ENCODE measurements at regions not wholly inside any gene's neighbourhood (a gene's known extent, or its start where the extent isn't known, plus 50 kb on each side); places are given as distances from the start of the nearest gene placed in this dataset.

DNA sequence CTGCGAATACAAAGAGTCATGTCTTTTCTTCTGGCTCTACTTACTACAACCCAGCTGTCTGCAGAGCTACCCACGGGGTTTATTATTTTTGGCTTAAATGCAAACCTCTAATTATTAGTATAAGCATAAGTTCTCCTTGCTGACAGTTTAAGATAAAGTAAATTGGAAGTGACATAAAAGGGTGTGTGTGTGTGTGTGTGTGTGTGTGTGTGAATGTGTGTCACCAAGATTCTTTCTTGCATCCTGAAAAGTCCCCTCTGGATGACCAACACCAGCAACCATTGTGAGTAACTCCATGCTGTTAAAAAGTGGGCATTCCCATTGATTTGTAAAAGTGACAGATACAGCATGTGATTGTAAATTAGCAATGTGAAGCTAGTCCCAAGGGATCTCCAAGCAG, 803.8 kb upstream of the ZNF608 start:
- H3K27ac ChIP-seq = no peak overlapping the region
- no peaks in the 10 kb centered on the region for H3K9me3 ChIP-seq
- ChIA-PET POLR2A (no interaction called here), CTCF (interaction anchor here (1.4 kb wide), 1 partner anchor 14 kb away, joined by 3 read pairs; no protein-coding TSS in a partner anchor)
- no peak overlapping the region for H3K4me2 ChIP-seq
- 15% methylated on average over 2 of the region's 2 CpGs for WGBS (ENCODE audit: missing lambda C conversion rate)
- TF ChIP-seq MAFK (IDR thresholded peaks at IDR 0.05; ENCODE audit: partially characterized antibody) (no peak), MAZ (IDR thresholded peaks at IDR 0.05; ENCODE audit: borderline replicate concordance, low read depth, low read length) (no peak), RNF2 (IDR thresholded peaks at IDR 0.05; ENCODE audit: borderline replicate concordance, low read depth) (no peak), TP53 (CRISPR knock-in tag; IDR thresholded peaks at IDR 0.05) (no peak), TFCP2L1 (CRISPR knock-in tag; IDR thresholded peaks at IDR 0.05) (no peak), CBX8 (IDR thresholded peaks at IDR 0.05) (no peak), E2F6 (IDR thresholded peaks at IDR 0.05; ENCODE audit: borderline replicate concordance, low read depth) (no peak), PHF8 (IDR thresholded peaks at IDR 0.05; ENCODE audit: borderline replicate concordance, low read depth) (no peak), ZFP36 (IDR thresholded peaks at IDR 0.05; ENCODE audit: borderline replicate concordance, partially characterized antibody) (no peak), JUNB (IDR thresholded peaks at IDR 0.05) (no peak), FOXS1 (CRISPR knock-in tag; IDR thresholded peaks at IDR 0.05) (no peak), RARB (CRISPR knock-in tag; IDR thresholded peaks at IDR 0.05) (no peak), EP300 (IDR thresholded peaks at IDR 0.05) (no peak), POLR2AphosphoS2 (conservative IDR thresholded peaks at IDR 0.05; ENCODE audit: low read length) (no peak), POLR2A (IDR thresholded peaks at IDR 0.05; ENCODE audit: low read length) (no peak), ZC3H11A (IDR thresholded peaks at IDR 0.05) (no peak), NR3C1 (IDR thresholded peaks at IDR 0.05) (no peak)
- TF ChIP-seq, protein P1, sequence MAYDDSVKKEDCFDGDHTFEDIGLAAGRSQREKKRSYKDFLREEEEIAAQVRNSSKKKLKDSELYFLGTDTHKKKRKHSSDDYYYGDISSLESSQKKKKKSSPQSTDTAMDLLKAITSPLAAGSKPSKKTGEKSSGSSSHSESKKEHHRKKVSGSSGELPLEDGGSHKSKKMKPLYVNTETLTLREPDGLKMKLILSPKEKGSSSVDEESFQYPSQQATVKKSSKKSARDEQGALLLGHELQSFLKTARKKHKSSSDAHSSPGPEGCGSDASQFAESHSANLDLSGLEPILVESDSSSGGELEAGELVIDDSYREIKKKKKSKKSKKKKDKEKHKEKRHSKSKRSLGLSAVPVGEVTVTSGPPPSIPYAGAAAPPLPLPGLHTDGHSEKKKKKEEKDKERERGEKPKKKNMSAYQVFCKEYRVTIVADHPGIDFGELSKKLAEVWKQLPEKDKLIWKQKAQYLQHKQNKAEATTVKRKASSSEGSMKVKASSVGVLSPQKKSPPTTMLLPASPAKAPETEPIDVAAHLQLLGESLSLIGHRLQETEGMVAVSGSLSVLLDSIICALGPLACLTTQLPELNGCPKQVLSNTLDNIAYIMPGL (CRISPR knock-in tag; IDR thresholded peaks at IDR 0.05; ENCODE audit: borderline replicate concordance) = no peak
- TF ChIP-seq, protein P2, sequence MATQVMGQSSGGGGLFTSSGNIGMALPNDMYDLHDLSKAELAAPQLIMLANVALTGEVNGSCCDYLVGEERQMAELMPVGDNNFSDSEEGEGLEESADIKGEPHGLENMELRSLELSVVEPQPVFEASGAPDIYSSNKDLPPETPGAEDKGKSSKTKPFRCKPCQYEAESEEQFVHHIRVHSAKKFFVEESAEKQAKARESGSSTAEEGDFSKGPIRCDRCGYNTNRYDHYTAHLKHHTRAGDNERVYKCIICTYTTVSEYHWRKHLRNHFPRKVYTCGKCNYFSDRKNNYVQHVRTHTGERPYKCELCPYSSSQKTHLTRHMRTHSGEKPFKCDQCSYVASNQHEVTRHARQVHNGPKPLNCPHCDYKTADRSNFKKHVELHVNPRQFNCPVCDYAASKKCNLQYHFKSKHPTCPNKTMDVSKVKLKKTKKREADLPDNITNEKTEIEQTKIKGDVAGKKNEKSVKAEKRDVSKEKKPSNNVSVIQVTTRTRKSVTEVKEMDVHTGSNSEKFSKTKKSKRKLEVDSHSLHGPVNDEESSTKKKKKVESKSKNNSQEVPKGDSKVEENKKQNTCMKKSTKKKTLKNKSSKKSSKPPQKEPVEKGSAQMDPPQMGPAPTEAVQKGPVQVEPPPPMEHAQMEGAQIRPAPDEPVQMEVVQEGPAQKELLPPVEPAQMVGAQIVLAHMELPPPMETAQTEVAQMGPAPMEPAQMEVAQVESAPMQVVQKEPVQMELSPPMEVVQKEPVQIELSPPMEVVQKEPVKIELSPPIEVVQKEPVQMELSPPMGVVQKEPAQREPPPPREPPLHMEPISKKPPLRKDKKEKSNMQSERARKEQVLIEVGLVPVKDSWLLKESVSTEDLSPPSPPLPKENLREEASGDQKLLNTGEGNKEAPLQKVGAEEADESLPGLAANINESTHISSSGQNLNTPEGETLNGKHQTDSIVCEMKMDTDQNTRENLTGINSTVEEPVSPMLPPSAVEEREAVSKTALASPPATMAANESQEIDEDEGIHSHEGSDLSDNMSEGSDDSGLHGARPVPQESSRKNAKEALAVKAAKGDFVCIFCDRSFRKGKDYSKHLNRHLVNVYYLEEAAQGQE (IDR thresholded peaks at IDR 0.05) = no peak
- TF ChIP-seq, protein P3, sequence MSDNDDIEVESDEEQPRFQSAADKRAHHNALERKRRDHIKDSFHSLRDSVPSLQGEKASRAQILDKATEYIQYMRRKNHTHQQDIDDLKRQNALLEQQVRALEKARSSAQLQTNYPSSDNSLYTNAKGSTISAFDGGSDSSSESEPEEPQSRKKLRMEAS (IDR thresholded peaks at IDR 0.05) = no peak
- H3K4me1 ChIP-seq = no peaks in the 10 kb centered on the region
- FAIRE-seq (no peak), ATAC-seq (no peak), DNase-seq (ENCODE audit: low read depth in 1 of 2, low spot score in 1 of 2) (no peak)
- H3K4me3 ChIP-seq = no peak overlapping the region

GRCh38 chr5:125551246-125551645, 804.8 kb upstream of the ZNF608 start:
- no peak overlapping the region for H3K4me2 ChIP-seq
- ChIA-PET CTCF (interaction anchor here (1.4 kb wide), 1 partner anchor 13 kb away, joined by 3 read pairs; no protein-coding TSS in a partner anchor), POLR2A (no interaction called here)
- no peak overlapping the region for H3K27ac ChIP-seq
- H3K9me3 ChIP-seq = no peaks in the 10 kb centered on the region
- no peaks in the 10 kb centered on the region for H3K4me1 ChIP-seq
- no peak for ATAC-seq
- TF ChIP-seq EP300 (IDR thresholded peaks at IDR 0.05) (no peak), RCOR1 (IDR thresholded peaks at IDR 0.05; ENCODE audit: low read depth, low read length) (no peak), POLR2A (IDR thresholded peaks at IDR 0.05; ENCODE audit: low read length) (no peak), SREBF2 (IDR thresholded peaks at IDR 0.05) (no peak), CBX8 (IDR thresholded peaks at IDR 0.05) (no peak), PBX3 (IDR thresholded peaks at IDR 0.05) (no peak), CHD2 (IDR thresholded peaks at IDR 0.05; ENCODE audit: low read length, partially characterized antibody) (no peak), NR3C1 (IDR thresholded peaks at IDR 0.05) (no peak), FOXS1 (CRISPR knock-in tag; IDR thresholded peaks at IDR 0.05) (no peak), HOXA7 (CRISPR knock-in tag; IDR thresholded peaks at IDR 0.05) (no peak)
- TF ChIP-seq, protein P1 (CRISPR knock-in tag; IDR thresholded peaks at IDR 0.05; ENCODE audit: borderline replicate concordance) = no peak
- TF ChIP-seq, protein P4, sequence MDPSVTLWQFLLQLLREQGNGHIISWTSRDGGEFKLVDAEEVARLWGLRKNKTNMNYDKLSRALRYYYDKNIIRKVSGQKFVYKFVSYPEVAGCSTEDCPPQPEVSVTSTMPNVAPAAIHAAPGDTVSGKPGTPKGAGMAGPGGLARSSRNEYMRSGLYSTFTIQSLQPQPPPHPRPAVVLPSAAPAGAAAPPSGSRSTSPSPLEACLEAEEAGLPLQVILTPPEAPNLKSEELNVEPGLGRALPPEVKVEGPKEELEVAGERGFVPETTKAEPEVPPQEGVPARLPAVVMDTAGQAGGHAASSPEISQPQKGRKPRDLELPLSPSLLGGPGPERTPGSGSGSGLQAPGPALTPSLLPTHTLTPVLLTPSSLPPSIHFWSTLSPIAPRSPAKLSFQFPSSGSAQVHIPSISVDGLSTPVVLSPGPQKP (IDR thresholded peaks at IDR 0.05; ENCODE audit: low read depth, low read length) = no peak
- DNase-seq (ENCODE audit: low read depth in 1 of 2, low spot score in 1 of 2) = no peak
- no peak for FAIRE-seq
- no peak overlapping the region for H3K4me3 ChIP-seq
